Pons (tissue), 1 donor: ENCODE measurements at regions not wholly inside any gene's neighbourhood (a gene's known extent, or its start where the extent isn't known, plus 50 kb on each side); places are given as distances from the start of the nearest gene placed in this dataset.
"Not testable (repeated sequence)": the region's sequence is repeated elsewhere in the genome, so short reads cannot be mapped to it uniquely, and the experiment has no call there.

Experiments
- DNase-seq: peaks from one replicate; pipeline ENCODE4 v3.0.0-alpha.2; 2016; ENCODE audit warnings: low spot score

DNA sequence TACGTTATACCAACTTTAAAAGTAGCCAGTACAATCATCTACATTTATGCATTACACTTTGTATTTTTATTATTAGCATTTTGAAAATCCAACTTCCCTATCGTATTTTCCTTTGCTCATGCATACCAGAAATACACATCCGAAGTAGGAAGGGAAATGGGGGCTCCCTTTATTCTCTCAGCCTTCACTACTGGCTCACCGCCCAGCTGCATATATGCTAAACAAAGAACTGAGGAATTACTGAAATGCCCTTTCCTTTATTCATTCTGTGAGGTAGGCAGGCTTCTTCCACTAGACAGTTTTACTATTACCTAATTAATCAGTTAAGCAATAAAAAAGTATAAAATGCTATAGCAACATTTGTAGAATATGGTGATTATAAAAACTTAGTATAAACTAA, 291.6 kb downstream of the KLF12 start:
- no peak for DNase-seq

DNA sequence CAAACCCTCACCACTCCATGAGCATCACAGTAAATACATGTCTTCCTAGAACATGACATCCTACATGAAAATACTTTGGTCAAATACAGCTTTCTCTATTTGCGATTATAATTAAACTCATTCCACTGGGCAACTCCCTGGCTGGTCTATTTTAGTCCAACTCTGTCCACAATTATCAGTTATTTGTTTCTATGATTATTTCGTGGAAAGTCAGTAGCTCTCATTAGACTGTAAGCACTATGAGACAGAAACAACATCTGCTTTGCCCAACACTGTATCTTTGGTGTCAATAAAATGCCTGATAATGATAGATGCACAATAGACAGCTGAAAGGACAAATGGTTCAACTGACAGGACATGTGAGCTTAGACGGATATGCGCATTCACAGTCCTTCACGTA, 292.0 kb downstream of the KLF12 start:
- DNase-seq, result no peak

GRCh38 chr13:73837147-73837546, 297.1 kb downstream of the KLF12 start:
- no peak for DNase-seq

GRCh38 chr13:73835138-73835721, 299.0 kb downstream of the KLF12 start:
- peak; percentile 70 for DNase-seq

DNA sequence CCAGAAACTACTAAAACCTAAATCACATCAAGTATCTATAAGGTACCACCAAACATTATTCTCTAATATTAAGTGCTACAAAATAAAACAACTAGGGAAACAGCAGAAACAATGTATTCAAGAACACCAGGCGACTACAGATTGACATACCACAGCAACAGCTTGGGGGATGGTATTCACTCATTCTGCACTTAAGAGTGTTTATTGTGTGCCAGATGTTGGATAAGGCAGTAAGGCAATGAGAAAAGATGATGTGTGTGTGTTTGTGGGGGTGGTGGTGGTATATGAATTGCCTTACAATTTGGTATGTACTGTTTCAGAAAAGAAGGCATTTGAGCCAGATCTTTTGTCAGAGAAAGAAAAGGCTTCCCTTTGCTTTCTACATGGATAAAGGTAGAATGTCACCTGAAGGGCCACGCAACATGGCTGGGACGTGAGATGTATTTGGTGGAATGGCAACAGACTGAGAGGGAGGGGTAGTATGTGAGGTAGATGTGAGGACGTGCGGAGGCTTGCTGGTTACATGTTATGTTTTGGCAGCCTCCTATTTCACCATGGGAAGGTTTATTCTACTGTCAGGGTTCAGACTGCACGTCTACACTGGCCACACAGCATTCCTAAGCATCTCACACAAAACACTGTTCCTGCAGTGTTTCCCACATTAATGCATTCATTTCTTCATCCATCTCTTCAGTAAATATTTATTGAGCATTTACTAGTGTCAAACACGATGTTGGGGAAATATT, 300.7 kb downstream of the KLF12 start:
- DNase-seq, result no peak

GRCh38 chr13:73832825-73833224, 301.4 kb downstream of the KLF12 start:
- no peak for DNase-seq

DNA sequence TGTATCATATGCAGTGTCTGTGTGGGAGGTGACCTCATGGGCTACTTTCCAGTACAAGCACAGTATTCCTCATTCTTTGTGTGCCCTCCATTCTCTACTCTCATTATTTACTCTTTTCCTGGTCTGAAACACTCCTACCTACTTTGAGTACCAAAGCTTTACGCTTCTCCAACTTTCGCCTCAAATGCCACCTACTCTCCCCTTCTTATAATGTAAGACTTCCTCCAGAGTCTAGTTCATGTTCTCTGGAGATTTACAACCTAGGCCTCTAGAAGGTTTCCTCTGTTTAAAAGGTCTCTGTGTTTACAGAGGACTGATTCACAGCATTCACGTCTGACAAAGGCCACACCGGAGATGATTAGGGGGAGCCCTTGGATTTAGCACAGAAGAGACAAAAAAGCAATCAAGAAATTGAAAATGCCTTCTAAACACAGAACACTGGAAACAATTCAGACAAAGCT, 302.0 kb downstream of the KLF12 start:
- no peak for DNase-seq

- DNase-seq, result no peak
Observed at GRCh38 chr13:73829416-73829815, 304.8 kb downstream of the KLF12 start.

GRCh38 chr13:73828811-73829210, 305.4 kb downstream of the KLF12 start:
- no peak for DNase-seq

- DNase-seq, result no peak
Observed at GRCh38 chr13:73827434-73827833, 306.8 kb downstream of the KLF12 start.

DNA sequence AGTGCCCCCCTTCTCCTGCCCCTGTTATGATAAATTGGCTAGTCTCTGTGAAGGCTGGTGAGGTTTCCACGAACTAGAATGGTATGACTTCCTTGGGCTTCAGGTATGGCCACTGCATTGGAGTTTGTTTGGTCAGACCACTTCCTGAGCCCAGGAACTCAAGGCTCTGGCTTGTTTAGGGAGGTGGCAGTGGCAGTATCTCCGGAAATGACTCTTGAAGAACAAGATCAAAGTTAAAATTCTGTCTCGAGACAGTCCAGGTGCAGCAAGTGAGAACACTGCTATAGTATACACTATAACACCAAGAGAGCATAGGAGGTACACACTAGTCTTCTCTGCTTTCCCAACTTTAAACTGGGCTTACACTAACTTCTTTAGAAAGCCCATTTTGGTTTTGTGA, 309.1 kb downstream of the KLF12 start:
- DNase-seq, result no peak

- no peak for DNase-seq
Observed at GRCh38 chr13:73822668-73823592, 311.3 kb downstream of the KLF12 start.

- no peak for DNase-seq
Observed at GRCh38 chr13:73820688-73821087, 313.5 kb downstream of the KLF12 start.

DNA sequence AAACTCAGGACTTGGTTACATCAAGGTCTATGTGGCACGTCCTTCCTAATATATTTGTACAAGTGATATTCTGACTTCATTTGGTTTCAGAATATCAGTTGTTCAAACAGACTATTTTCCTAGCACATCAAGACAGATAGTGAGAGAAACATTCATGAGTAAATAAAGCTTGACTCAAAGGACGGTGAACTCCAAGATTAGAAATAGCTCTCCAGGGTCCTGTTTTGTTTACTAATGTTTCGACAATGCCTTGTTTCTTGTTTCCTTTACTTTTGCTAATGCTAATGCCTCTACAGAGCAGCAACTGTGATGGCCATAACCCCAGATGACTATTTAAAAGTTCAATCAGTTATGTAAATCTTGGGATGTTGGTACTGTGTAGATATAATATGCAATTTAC, 313.9 kb downstream of the KLF12 start:
- no peak for DNase-seq

GRCh38 chr13:73819711-73820110, 314.5 kb downstream of the KLF12 start:
- no peak for DNase-seq

GRCh38 chr13:73816702-73817101, 317.5 kb downstream of the KLF12 start:
- DNase-seq, result no peak

- DNase-seq, result no peak
Observed at GRCh38 chr13:73815796-73816195, 318.4 kb downstream of the KLF12 start.

DNA sequence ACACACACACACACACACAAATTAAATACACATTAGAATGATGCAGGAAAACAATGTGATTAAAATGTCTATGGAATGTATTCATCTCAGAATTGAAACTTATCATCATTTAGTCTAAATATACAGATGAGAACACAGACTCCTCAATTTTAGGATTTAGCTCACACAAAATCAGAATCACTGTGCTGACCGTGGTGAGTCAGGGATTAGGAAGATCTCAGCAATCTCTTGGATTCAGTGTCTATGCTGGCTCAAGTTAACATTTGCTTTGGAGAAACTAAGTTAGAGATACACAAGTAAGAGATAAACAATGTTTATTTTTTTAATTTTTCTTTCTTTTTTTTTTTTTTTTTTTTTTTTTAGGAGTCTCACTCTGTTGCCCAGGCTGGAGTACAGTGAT, 323.6 kb downstream of the KLF12 start:
- DNase-seq, result no peak

DNA sequence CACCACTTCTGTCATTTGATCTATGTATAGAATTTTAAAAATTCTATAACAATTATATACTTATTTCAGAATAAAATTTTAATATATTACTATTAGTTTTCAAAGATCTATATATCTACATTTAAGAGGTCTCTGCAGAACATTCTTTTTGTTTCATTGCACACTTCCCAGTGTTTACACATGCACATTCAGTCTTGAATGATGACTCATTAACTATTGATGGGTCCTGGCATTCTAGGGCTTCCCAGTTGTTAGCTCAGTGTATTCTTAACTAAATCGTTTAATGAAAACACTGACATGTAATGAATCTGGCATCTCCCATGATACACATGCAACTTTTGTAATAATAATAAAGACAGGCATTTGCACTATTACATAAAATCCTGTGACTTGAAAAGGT, 324.6 kb downstream of the KLF12 start:
- DNase-seq, result no peak

DNA sequence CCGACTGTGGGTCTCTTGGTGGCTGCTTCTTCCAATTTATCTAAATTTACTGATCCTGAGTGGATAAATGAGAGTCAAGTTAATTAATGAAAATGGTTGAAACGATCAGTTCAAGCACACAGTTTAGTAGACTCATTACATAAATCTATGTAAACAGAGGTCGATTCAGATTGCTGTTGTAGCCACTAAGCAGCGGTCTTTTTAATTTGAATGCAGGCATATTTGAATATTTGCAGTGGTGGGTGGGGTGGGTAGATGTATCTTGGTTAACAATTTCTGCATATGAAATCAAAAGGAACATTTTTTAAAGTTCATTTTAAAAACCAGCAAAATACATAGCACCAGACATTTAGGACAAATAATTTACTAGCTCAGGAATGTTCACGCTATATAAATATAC, 325.9 kb downstream of the KLF12 start:
- no peak for DNase-seq

- DNase-seq, result not testable (repeated sequence)
Observed at GRCh38 chr13:73805326-73805958, 328.8 kb downstream of the KLF12 start.

GRCh38 chr13:73803997-73804396, 330.2 kb downstream of the KLF12 start:
- no peak for DNase-seq
